ENCODE measurements at regions not wholly inside any gene's neighbourhood (a gene's known extent, or its start where the extent isn't known, plus 50 kb on each side); places are given as distances from the start of the nearest gene placed in this dataset.

DNA sequence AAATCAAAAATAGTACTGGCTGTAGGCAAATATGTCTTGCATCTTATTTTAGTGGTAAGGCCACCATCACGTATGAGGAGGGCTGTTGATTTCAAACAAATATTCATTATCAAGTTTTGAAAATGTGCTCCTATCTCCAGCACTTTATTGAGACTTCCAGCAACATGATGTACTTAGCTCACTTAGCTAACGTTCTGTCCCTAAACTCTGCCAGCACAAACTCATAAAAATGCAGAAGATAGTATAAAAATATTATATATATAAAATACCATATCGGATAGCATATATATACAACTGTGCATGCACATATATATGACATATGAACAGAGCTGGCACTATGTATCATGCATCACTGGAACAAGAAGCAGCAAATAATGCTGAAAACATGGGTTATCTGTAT, 762.3 kb downstream of the C6orf118 start:
- TF ChIP-seq POLR2A (IDR thresholded peaks at IDR 0.05), result no peak
- TF ChIP-seq CTCF (IDR thresholded peaks at IDR 0.05), result no peak
- no peak for TF ChIP-seq POLR2AphosphoS5 (IDR thresholded peaks at IDR 0.05; ENCODE audit: insufficient read depth in 1 of 2, low read depth in 1 of 2)
